ENCODE measurements at regions not wholly inside any gene's neighbourhood (a gene's known extent, or its start where the extent isn't known, plus 50 kb on each side); places are given as distances from the start of the nearest gene placed in this dataset.

DNA sequence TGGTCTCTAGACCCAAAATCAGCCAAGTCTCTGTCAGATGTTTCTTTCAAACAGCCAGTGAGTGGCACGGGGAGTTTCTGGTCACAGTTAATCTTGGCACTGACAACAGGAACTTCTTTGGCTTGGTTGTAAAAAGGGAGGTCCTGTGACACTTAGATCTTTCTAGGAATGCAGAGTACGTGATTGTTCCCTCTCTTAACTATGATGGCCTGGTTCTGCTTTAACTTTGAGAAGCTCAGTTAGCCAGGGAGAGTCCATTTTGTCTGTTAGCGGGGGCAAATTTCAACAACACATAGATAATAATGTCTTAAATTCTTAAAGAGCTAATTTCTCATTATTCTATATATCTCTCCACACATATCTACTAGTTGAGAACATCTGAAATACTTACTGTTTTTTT, 344.5 kb upstream of the LRRTM4 start:
- TF ChIP-seq, protein P1, sequence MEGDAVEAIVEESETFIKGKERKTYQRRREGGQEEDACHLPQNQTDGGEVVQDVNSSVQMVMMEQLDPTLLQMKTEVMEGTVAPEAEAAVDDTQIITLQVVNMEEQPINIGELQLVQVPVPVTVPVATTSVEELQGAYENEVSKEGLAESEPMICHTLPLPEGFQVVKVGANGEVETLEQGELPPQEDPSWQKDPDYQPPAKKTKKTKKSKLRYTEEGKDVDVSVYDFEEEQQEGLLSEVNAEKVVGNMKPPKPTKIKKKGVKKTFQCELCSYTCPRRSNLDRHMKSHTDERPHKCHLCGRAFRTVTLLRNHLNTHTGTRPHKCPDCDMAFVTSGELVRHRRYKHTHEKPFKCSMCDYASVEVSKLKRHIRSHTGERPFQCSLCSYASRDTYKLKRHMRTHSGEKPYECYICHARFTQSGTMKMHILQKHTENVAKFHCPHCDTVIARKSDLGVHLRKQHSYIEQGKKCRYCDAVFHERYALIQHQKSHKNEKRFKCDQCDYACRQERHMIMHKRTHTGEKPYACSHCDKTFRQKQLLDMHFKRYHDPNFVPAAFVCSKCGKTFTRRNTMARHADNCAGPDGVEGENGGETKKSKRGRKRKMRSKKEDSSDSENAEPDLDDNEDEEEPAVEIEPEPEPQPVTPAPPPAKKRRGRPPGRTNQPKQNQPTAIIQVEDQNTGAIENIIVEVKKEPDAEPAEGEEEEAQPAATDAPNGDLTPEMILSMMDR (conservative IDR thresholded peaks at IDR 0.05): no peak
- TF ChIP-seq ZFX (IDR thresholded peaks at IDR 0.05): no peak
